Kidney (tissue), 13 donors: ENCODE measurements at regions not wholly inside any gene's neighbourhood (a gene's known extent, or its start where the extent isn't known, plus 50 kb on each side); places are given as distances from the start of the nearest gene placed in this dataset.

Experiments
- DNase-seq, 5 donors: peaks; one replicate each; pipeline ENCODE4 v3.0.0-alpha.2; 2013 to 2020
- FAIRE-seq: peaks from 2 replicates; lab custom pipeline; 2012; peaks lifted over from hg19 to GRCh38; lab: Jason Lieb, UNC
- H3K27ac ChIP-seq, 2 donors: one replicate each; pipeline ENCODE4 v1.7.0; 2013; ENCODE audit warnings: low read depth in 2 of 2, low read length in 2 of 2, inconsistent platforms in 1 of 2
- H3K27me3 ChIP-seq: one replicate; pipeline ENCODE4 v1.7.1; 2013; ENCODE audit warnings: low read length, inconsistent platforms; ENCODE audit not compliant: control insufficient read depth, insufficient read depth
- H3K36me3 ChIP-seq, 3 donors: one replicate each; pipeline versions ENCODE4 v1.7.0 to v1.7.1; 2013; ENCODE audit warnings: low read length in 3 of 3, control low read depth in 1 of 3, inconsistent platforms in 1 of 3; ENCODE audit not compliant: insufficient read depth in 3 of 3, control insufficient read depth in 2 of 3
- H3K4me1 ChIP-seq, 3 donors: one replicate each; pipeline versions ENCODE4 v1.7.0 to v1.7.1; 2013; ENCODE audit warnings: low read length in 3 of 3, inconsistent platforms in 1 of 3, low read depth in 1 of 3; ENCODE audit not compliant: control insufficient read depth in 2 of 3, insufficient read depth in 2 of 3
- H3K4me3 ChIP-seq, 3 donors: one replicate each; pipeline versions ENCODE4 v1.7.0 to v1.8.1; 2013; ENCODE audit warnings: low read length in 3 of 3, control low read depth in 1 of 3, inconsistent platforms in 1 of 3
- H3K9ac ChIP-seq, 3 donors: one replicate each; pipeline versions ENCODE4 v1.7.0 to v1.7.1; 2013; ENCODE audit warnings: low read length in 3 of 3, control low read depth in 1 of 3, inconsistent platforms in 1 of 3
- H3K9me3 ChIP-seq, 3 donors: one replicate each; pipeline versions ENCODE4 v1.7.0 to v1.7.1; 2013; ENCODE audit warnings: low read length in 3 of 3, control low read depth in 1 of 3, inconsistent platforms in 1 of 3; ENCODE audit not compliant: control insufficient read depth in 2 of 3, insufficient read depth in 1 of 3
- CTCF ChIP-seq: IDR thresholded peaks from 3 replicates; pipeline ENCODE4 v1.5.1; 2012; ENCODE audit warnings: mild to moderate bottlenecking, moderate library complexity, borderline replicate concordance; ENCODE audit not compliant: insufficient read depth; ENCODE audit errors: extremely low read depth
- intact Hi-C: fragments of 100-400 bp; cut with DNase I; formaldehyde crosslinking; loops from one replicate; pipeline ENCODE4 v1.11.1; 2022
- donor health status: control.
- donor health status: control.
- donor health status: control.
- donor health status: control.
- donor health status: control.
- donor health status: DM: yes; HTN: yes; CAD: no.
- donor health status: Normal renal cell carcinoma (clear cell type).

GRCh38 chr15:29364426-29365078 lies 94.9 kb upstream of the NSMCE3 start:
- no peaks in the 10 kb centered on the region for H3K4me1 ChIP-seq
- no peak overlapping the region for H3K9ac ChIP-seq
- no peaks in the 10 kb centered on the region for H3K36me3 ChIP-seq
- peaks cover 0 to 9% (median 7%) of the 10 kb centered on the region in 3 donors for H3K9me3 ChIP-seq
- FAIRE-seq (no peak), DNase-seq (no peak)
- no peak overlapping the region for H3K27ac ChIP-seq
- intact Hi-C loops: no loop called here
- no peaks in the 10 kb centered on the region for H3K27me3 ChIP-seq
- TF ChIP-seq CTCF: no peak
- H3K4me3 ChIP-seq: no peak overlapping the region

DNA sequence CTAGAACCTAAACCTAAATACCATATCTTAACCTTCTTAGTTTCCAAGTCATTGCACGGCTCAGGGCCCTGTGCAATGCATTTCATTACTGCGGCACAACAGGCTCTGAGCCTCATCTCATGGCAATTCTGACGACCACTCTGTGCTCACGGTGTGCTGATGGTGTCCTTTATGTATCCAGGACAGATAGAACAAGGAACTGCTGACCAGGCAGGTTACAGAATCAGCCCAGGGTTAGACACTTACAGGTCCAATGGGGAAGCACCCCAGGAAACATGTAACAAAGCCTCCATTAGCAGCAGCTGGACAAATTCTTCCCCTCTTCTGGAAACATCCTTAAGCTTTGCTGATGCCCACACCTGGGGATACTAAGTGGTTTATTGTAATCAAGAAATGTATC lies 91.9 kb upstream of the NSMCE3 start:
- H3K9ac ChIP-seq: no peak overlapping the region
- H3K27ac ChIP-seq: no peak overlapping the region
- H3K9me3 ChIP-seq: no peaks in the 10 kb centered on the region
- intact Hi-C loops: no loop called here
- DNase-seq: no peak
- H3K4me3 ChIP-seq: no peak overlapping the region
- no peaks in the 10 kb centered on the region for H3K27me3 ChIP-seq
- no peaks in the 10 kb centered on the region for H3K4me1 ChIP-seq
- H3K36me3 ChIP-seq: no peaks in the 10 kb centered on the region
- TF ChIP-seq CTCF: no peak
- FAIRE-seq: no peak

GRCh38 chr15:29360152-29360551 lies 90.5 kb upstream of the NSMCE3 start:
- Histone ChIP-seq H3K36me3 (no peaks in the 10 kb centered on the region), H3K9ac (no peak overlapping the region), H3K4me1 (no peaks in the 10 kb centered on the region), H3K9me3 (no peaks in the 10 kb centered on the region), H3K27ac (no peak overlapping the region), H3K4me3 (no peak overlapping the region), H3K27me3 (no peaks in the 10 kb centered on the region)
- FAIRE-seq (no peak), DNase-seq (no peak)
- intact Hi-C loops: no loop called here
- TF ChIP-seq CTCF: no peak

GRCh38 chr15:29356786-29357185 lies 87.2 kb upstream of the NSMCE3 start:
- Histone ChIP-seq H3K9me3 (no peaks in the 10 kb centered on the region), H3K36me3 (no peaks in the 10 kb centered on the region), H3K4me3 (no peak overlapping the region), H3K27me3 (no peaks in the 10 kb centered on the region), H3K27ac (no peak overlapping the region), H3K4me1 (no peaks in the 10 kb centered on the region), H3K9ac (no peak overlapping the region)
- TF ChIP-seq CTCF: no peak
- no peak for FAIRE-seq
- DNase-seq: no peak
- intact Hi-C loops: no loop called here
